AG09309 (cell line): ENCODE measurements at regions not wholly inside any gene's neighbourhood (a gene's known extent, or its start where the extent isn't known, plus 50 kb on each side); places are given as distances from the start of the nearest gene placed in this dataset.
"Not testable (repeated sequence)": the region's sequence is repeated elsewhere in the genome, so short reads cannot be mapped to it uniquely, and the experiment has no call there.

ENCODE experiments used
- DNase-seq: peaks from one replicate; pipeline ENCODE4 v3.0.0-alpha.2; 2010; ENCODE audit warnings: low read depth
- H3K4me3 ChIP-seq: 2 replicates; pipeline ENCODE4 v1.5.1; 2011; ENCODE audit warnings: mild to moderate bottlenecking, low read depth, low read length, moderate library complexity; ENCODE audit not compliant: control insufficient read depth
- CTCF ChIP-seq: IDR thresholded peaks from 2 replicates; pipeline ENCODE4 v1.5.1; 2011; ENCODE audit warnings: mild to moderate bottlenecking, low read depth, low read length, inconsistent platforms; ENCODE audit not compliant: insufficient read depth, control insufficient read depth; ENCODE audit errors: missing control alignments

GRCh38 chr7:12031638-12032037 lies 179.5 kb upstream of the TMEM106B start:
- no peak overlapping the region for H3K4me3 ChIP-seq
- DNase-seq, result no peak
- TF ChIP-seq CTCF, result no peak

- TF ChIP-seq CTCF, result no peak
- DNase-seq, result no peak
- no peak overlapping the region for H3K4me3 ChIP-seq
Observed at GRCh38 chr7:12032146-12032545, 178.9 kb upstream of the TMEM106B start.

GRCh38 chr7:12043457-12043856 lies 167.6 kb upstream of the TMEM106B start:
- DNase-seq, H3K4me3 ChIP-seq: not testable (repeated sequence)

- no peak for TF ChIP-seq CTCF
- H3K4me3 ChIP-seq, result no peak overlapping the region
- DNase-seq, result no peak
Observed at GRCh38 chr7:12052211-12052610, 158.9 kb upstream of the TMEM106B start.

- DNase-seq, result no peak
- TF ChIP-seq CTCF, result no peak
- H3K4me3 ChIP-seq, result no peak overlapping the region
Observed at GRCh38 chr7:12053561-12053960, 157.5 kb upstream of the TMEM106B start.

GRCh38 chr7:12054830-12055229 lies 156.3 kb upstream of the TMEM106B start:
- no peak overlapping the region for H3K4me3 ChIP-seq
- TF ChIP-seq CTCF, result no peak
- no peak for DNase-seq

- H3K4me3 ChIP-seq, result no peak overlapping the region
- no peak for DNase-seq
- TF ChIP-seq CTCF, result no peak
Observed at GRCh38 chr7:12056381-12056780, 154.7 kb upstream of the TMEM106B start.
